COLO668 (cell line): ENCODE measurements at regions not wholly inside any gene's neighbourhood (a gene's known extent, or its start where the extent isn't known, plus 50 kb on each side); places are given as distances from the start of the nearest gene placed in this dataset.
A peak's percentile ranks its signal among the peaks of the same experiment; 100 is the strongest.
"Not testable (repeated sequence)": the region's sequence is repeated elsewhere in the genome, so short reads cannot be mapped to it uniquely, and the experiment has no call there.

Source experiments
- DNase-seq: peaks from one replicate; lab custom pipeline; 2025; ENCODE audit not compliant: unreplicated experiment; lab: John Stamatoyannopoulos, UW

DNA sequence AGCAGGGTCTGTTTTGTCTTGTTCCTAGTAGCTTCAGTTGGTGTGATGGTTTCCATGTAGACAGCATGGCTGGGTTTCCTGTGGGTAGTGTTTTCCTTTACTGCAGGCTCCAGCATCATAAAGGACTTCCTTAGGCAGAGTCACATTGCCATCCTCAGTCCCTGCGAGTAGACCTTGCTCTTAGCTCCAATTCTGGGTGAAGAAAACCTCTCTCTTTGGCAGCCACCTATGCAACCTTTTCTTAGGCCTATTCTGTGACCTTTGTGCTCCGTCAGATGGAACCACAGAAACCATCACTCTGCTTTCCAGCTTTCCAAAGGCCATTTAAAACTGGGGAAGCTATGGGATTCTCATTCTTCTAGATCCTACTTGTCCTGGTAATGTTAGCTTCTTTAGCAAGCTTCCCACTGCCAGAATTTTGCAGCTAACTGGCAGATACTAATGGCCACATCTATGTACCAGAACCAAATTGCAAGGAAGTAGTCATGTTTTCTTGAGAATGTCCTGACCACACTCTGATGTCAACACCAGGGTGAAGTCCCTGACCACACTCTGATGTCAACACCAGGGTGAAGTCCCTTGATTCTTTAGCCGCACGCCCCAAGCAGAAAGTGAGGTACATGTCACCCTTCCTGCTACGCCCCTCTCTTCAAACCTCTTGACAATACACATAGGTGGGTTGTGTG, 646.6 kb upstream of the HS3ST5 start:
- no peak for DNase-seq

- no peak for DNase-seq
Observed at GRCh38 chr6:114987281-114987680, 644.5 kb upstream of the HS3ST5 start.

- no peak for DNase-seq
Observed at GRCh38 chr6:114955363-114955762, 612.5 kb upstream of the HS3ST5 start.

- DNase-seq = no peak
Observed at GRCh38 chr6:114952229-114952628, 609.4 kb upstream of the HS3ST5 start.

- DNase-seq = no peak
Observed at GRCh38 chr6:114945392-114945791, 602.6 kb upstream of the HS3ST5 start.

- peak; percentile 19 for DNase-seq
Observed at GRCh38 chr6:114941078-114941477, 598.3 kb upstream of the HS3ST5 start.

- no peak for DNase-seq
Observed at GRCh38 chr6:114940181-114940580, 597.4 kb upstream of the HS3ST5 start.

DNA sequence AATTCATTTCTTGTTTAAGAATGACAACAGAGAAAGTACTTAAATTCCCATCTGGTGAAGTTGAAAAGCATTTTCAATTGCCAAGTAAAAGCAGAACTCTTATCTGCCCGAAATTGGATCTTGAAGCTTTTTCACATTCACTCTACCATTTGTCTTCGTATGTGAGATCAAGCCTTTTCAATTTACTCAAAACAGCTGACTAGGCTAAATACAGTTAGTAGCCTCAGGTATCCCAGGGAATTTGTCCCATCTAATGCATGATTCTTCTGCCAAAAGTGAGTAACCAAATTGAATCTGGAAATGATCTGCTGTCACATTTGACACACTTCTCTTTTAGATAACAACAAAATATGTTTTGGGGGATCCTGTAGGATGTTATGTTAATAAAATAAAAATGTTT, 596.8 kb upstream of the HS3ST5 start:
- no peak for DNase-seq

DNA sequence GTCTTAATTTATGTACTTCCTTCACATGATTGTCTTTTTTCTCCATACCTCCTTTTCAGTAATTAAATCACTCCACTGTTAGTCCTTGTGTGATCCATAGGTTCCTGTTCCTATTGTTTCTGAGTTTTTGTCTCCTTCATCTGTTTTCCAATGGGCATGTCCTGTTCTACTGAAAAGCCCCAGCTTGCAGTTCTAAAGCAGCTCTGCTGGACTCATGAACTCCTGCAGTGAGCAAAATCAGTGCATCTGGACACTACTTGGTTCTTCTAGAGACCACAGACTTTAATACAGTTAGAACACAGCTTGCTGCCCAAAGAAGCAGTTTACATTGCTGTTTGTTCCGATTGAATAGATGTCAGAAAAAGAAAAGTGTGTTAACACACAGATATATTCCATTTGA, 593.3 kb upstream of the HS3ST5 start:
- DNase-seq = no peak

GRCh38 chr6:114934079-114934478, 591.3 kb upstream of the HS3ST5 start:
- DNase-seq = no peak

DNA sequence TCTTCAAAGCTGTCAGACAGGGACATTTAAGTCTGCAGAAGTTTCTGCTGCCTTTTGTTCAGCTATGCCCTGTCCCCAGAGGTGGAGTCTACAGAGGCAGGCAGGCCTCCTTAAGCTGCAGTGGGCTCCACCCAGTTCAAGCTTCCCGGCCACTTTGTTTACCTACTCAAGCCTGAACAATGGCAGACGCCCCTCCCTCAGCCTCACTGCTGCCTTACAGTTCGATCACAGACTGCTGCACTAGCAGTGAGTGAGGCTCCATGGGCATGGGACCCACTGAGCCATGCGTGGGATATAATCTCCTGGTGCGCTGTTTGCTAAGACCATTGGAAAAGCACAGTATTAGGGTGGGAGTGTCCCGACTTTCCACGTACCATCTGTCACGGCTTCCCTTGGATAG, 585.9 kb upstream of the HS3ST5 start:
- DNase-seq = not testable (repeated sequence)

DNA sequence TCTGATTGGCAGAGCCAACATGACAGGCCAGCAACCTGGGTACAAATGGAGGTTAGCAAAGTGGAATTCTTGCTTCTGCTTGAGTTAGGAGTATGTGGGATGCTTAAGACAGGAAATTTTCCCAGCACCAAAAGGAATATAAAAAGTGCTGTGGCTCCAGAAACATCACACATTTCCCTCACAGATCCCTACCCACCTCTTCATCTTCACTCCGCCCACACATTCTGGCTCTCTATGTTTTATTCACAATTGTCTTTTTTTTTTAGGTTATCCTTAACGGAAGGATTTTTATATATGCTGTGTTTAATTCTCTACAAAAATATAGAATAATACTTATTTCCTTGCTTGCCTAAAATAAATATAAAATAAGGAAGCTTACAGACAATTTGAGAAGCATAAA, 563.3 kb upstream of the HS3ST5 start:
- no peak for DNase-seq

- no peak for DNase-seq
Observed at GRCh38 chr6:114897536-114897935, 554.7 kb upstream of the HS3ST5 start.

DNA sequence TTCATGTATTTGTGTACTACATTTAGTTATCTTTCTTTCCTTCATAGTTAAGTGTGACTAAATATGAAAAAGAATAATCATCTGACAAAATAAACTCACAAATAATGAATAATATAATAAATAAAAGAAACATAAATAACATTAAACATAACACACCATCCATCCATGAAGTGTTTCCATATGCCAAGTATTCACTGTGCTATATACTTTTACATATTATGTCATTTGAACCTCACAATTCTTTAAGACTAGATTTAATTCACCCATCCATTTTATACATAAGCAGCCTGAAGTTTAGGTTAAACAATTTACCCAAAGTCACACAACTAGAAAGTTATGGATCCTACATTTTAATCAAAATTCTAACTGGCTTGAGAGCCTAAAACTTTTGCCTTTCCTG, 549.4 kb upstream of the HS3ST5 start:
- DNase-seq = no peak

DNA sequence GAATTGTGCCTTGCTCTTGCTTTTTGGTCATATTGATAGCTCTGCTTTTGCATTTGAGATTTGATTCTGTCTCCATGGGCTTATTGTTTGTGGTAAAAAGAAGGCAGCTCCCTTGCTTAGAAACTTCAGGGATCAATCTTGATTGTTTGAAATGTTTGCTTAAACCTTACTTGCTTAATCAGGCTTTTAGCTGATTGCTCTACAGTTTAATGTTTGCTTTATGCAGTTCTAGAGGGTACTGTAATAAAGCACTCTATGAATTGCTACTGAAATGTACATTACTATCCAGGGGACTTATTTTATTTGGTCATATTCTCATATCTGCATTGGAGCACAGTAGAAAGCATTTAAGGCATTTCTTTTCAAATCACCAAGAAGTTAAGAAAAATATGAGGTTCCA, 545.4 kb upstream of the HS3ST5 start:
- no peak for DNase-seq

- no peak for DNase-seq
Observed at GRCh38 chr6:114886670-114887436, 544.0 kb upstream of the HS3ST5 start.

- no peak for DNase-seq
Observed at GRCh38 chr6:114879693-114880092, 536.9 kb upstream of the HS3ST5 start.

DNA sequence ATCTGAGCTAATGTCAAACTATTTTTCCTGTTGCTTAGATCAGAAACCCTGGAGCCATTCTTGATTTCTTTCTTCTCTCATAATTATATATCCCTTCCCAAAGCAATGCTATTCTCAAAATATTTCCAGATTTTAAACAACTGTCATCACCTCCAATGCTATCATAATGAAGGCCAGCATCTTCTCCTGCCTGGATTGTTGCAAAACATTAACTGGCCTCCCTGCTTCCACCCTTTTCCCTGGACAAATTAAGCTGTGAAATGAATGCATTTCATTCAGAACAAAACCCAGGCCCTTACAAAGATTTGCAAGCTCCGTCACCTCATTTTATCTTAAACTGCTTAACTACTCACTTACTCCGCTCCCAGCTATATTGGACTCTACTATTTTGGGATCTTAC, 535.3 kb upstream of the HS3ST5 start:
- no peak for DNase-seq

GRCh38 chr6:114874410-114874809, 531.6 kb upstream of the HS3ST5 start:
- DNase-seq = no peak

- not testable (repeated sequence) for DNase-seq
Observed at GRCh38 chr6:114865506-114865905, 522.7 kb upstream of the HS3ST5 start.

DNA sequence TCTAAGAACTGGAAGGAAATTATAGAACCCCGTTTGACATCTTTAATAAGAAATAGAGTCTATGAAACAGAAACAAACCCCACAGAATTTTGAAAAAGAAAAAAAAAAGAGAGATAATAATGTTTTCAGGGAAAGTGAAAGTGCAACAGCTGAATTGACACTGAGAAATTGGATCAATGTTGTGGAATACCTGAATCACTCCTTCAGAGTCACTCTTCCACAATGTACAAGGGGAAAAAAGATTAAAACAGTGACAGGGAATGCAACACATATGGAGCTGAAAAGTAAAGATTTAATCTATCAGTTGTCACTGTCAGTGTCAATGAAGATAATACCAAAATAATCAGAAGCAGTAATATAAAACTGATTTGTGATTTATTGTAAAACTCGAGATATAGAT, 520.8 kb upstream of the HS3ST5 start:
- DNase-seq = no peak

DNA sequence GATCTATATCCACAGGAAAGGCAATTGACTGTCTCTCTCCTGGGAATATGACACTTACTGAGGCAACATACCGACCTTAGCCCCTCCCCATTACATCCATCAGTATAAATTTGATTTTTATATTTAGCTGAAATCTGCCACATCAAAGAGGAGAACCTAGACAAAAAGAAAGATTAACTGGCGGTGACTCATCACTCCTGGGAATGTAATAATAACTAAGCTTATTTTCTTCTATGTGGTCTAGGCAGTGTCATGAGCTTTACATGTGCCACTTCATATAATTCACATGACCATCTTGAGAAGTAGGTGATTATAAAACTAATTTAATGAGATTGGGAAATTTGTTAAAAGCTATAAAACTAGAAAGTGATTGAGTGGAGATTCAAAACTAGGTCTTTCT, 520.0 kb upstream of the HS3ST5 start:
- DNase-seq = no peak

DNA sequence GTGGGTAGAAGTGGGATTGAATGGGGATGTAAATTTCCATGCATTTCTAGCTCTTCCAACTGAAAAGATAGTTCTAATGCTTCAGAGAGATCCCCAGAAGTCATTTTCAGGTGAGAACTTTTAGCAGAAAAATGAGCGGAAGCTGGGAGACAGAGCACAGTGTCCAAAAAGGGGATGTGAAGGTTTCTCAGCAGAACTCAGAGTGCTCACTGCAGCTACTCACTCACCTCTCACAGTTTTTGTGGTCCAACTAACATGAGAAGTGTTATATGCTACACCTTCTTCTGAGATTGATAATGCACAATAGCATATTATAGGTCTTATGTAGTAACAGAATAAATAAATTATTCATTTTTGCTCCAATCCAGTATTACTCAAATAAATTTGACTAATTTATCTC, 519.2 kb upstream of the HS3ST5 start:
- DNase-seq = no peak
